HG03135 (cell line): ENCODE measurements at regions not wholly inside any gene's neighbourhood (a gene's known extent, or its start where the extent isn't known, plus 50 kb on each side); places are given as distances from the start of the nearest gene placed in this dataset.

ENCODE experiments used
- ATAC-seq: cut with Tn5 transposase; IDR thresholded peaks from one replicate; pipeline ENCODE4 v1.9.1; 2021; ENCODE audit warnings: mild to moderate bottlenecking, moderate library complexity; ENCODE audit not compliant: unreplicated experiment

- ATAC-seq: no peak
Observed at GRCh38 chr7:26046150-26046549, 105.8 kb upstream of the NFE2L3 start.

GRCh38 chr7:26046878-26047277 is 105.1 kb upstream of the NFE2L3 start:
- no peak for ATAC-seq

GRCh38 chr7:26048663-26049062 is 103.3 kb upstream of the NFE2L3 start:
- ATAC-seq: no peak

GRCh38 chr7:26049081-26049480 is 102.9 kb upstream of the NFE2L3 start:
- ATAC-seq: no peak

- ATAC-seq: no peak
Observed at GRCh38 chr7:26051021-26051420, 101.0 kb upstream of the NFE2L3 start.

GRCh38 chr7:26052706-26053105 is 99.3 kb upstream of the NFE2L3 start:
- no peak for ATAC-seq

DNA sequence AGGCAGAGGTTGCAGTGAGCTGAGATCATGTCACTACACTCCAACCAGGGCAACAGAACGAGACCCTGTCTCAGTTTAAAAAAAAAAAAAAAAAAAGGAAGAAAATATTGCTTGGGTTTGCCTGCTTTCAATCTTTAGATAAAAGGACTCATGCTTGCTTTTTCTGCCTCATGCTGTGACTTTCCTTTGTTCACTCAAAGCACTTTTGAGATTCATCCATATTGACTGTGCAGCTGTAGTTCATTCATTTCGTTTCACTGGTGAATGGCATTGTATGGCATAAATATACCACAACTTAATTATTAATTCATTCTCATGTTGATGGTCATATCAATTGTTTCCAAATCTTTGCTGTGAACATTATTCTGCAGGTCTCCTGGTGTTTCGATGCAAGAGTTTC is 97.6 kb upstream of the NFE2L3 start:
- no peak for ATAC-seq

- ATAC-seq: no peak
Observed at GRCh38 chr7:26055241-26055640, 96.8 kb upstream of the NFE2L3 start.

- ATAC-seq: no peak
Observed at GRCh38 chr7:26060733-26061677, 91.0 kb upstream of the NFE2L3 start.

DNA sequence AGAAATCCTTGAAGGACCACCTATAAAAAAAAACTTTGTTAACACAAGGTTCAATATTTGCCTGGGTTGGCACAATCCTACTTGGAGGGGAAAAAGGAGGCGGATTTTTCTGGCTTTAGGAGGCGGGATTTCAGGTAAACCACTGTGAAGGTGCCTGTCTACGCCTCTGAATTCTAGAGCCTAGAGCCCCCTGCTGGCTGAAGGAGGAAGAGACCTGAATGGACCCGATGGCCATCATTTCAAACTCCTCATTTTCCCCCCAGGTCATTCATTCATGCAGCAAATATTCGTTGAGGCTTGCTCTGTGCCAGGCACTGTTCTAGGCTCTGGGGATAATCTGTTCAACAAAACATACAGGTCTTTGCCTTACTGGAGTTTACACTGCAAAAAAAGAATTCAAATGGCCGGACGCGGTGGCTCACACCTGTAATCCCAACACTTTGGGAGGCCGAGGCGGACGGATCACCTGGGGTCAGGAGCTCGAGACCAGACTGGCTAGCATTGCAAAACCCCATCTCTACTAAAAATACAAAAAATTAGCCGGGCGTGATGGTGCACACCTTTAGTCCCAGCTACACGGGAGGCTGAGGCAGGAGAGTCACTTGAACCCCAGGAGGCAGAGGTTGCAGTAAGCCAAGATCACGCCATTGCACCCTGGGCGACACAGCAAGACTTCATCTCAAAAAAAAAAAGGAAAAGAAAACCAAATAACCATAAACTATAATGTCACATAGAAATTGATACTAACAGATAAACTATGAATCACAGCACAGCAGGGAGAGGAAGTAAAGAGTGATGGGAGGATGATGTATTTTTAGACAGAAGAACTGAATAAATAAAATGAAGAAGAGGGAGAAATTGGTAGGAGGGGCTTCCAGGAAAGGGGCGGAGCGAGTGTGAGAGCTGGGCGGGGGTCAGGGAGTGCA is 90.1 kb upstream of the NFE2L3 start:
- no peak for ATAC-seq

DNA sequence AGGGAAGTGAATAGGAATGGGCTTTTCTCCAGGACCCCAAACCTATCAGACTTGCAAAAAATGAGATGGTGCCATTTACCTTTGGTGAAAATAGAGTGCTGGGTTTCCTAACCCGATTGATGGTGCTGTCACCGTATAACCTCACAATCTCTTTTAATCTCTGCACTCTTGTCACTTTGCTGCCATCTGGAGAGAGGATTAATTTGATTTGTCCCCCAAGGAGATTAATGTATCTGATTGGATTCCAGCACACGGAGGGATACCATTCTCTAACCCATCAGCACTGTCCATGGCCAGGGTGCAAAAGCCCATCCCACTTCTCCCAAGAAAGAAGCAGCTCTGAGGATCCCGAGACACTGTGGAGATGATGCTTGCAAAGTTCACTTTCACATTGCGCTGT is 86.3 kb upstream of the NFE2L3 start:
- no peak for ATAC-seq

DNA sequence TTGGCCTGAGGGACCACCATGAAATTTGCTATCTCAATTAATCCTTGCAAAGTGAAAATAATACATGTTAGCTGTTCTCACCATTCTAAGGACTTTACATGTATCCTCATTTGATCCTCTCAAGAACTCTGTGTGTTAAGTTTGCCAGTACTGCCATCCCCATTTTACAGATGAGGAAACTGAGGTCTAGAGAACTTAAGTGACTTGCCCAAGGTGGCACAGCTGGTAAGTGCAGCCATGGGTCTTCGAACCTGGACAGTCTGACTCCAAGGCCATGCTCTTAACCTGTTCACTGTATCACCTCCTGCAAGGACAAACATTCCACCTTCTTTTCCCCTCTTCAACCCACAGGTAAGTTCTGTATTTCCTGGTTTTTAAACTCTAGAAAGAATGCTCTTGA is 85.3 kb upstream of the NFE2L3 start:
- no peak for ATAC-seq

- ATAC-seq: no peak
Observed at GRCh38 chr7:26070290-26070689, 81.7 kb upstream of the NFE2L3 start.

DNA sequence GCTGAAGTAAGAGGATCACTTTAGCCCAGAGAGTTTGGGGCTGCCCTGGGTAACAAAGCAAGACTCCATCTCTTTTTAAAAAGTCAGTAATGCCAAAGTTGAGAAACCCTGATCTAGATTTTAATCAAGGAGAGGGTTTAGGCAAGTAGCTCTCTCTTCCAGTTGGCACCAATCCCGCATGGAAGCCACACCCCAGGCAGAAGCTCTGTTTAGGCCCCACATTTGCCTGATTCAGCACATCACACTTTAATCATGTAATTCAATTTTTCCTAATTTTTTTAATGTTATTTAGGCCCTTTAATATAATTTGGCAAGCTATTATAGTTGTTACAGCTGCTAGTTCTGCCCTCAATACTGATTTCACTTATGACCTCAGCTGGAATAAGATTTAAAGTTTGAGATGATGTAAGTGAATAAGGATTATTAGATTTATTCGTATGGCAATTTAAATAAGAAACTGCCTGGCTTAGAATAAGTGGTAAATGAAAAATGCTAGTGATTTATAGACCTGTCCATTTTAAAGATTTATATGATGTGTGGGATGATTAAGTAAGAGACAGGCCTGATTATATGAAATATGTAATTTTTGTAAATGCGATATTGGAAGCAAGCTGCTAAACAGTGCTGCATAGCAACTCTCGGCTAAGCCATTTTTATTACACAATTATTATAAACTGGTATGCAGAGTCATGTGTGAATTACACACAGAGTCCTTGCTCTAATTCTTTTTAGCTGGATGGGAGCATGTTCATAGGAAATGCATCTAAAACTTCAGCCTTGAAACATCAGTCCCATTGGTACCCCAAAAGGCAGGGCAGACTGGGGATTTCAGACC is 80.2 kb upstream of the NFE2L3 start:
- ATAC-seq: no peak

DNA sequence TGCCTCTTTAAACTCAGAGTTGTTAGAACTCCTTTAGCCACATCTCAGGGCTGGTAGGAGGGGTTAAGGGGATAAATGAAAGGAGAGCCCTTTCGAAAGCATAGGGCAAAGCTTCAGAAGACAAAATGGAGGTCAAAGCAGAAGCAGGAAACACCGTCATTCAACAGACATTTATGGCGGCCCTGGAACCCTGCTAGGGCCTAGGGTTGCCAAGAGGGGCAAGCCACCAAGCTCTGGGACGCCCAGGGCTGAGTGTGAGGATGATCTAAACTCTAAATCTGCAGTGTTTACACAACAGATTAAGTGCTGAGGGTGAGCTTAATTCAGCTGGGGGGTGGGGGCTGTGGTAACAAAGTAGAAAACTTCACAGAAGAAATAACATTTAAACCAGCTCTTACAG is 79.0 kb upstream of the NFE2L3 start:
- ATAC-seq: no peak

DNA sequence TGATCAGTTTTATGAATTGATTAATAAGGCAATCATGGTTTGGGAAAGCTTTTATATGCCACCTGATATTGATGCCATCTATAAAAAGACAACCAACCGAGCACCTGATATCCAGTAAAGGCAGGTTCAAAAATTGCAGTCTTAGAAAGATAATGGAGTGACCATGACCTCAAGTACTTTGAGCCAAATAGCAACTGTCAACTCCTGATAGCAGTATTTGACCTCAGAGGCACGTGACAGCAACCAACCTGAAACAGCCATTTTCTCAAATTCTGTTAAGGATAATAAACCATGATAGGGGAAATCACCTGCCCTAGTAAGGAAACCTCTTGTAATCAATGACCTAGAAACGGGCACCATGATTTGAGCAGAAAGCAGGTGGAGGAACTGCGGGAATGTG is 77.1 kb upstream of the NFE2L3 start:
- no peak for ATAC-seq

DNA sequence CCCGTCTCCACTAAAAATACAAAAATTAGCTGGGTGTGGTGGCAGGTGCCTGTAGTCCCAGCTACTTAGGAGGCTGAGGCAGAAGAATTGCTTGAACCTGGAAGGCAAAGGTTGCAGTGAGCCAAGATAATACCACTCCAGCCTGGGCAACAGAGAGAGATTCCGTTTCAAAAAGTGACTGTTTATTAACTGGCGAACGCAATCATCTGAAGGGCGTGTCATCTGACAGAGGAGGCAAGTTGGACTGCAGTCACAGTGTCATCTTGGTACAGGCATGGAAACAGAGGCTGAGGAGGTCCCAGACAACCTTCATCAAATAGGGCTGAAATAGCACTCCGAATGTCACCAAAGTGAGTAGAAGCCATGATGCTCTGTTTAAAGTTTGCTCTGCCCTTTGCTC is 75.3 kb upstream of the NFE2L3 start:
- ATAC-seq: no peak

- peak; percentile 89 for ATAC-seq
Observed at GRCh38 chr7:26078437-26079336, 73.3 kb upstream of the NFE2L3 start.

DNA sequence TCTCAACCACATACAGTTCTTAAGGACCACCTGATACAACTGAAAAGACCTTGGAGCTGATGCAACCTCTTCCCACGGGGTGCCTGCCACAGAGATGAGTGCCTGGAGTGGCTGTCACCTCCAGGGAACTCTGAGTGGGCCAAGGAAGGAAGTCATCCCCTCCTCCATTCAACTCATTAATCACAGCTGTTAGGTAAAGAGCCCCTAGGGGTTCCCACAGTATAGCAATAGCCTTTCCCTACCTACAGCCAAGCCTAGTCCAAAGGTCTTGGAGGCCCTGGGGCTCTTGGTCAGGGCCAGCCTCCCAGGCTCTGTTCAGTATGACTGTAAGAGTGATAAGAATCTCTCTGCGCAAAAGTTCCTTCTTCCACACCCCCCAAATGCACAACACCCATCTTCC is 70.4 kb upstream of the NFE2L3 start:
- no peak for ATAC-seq

GRCh38 chr7:26083113-26083512 is 68.9 kb upstream of the NFE2L3 start:
- no peak for ATAC-seq
